ENCODE measurements at regions not wholly inside any gene's neighbourhood (a gene's known extent, or its start where the extent isn't known, plus 50 kb on each side); places are given as distances from the start of the nearest gene placed in this dataset.

- H3K4me3 ChIP-seq = no peak overlapping the region
- 70 to 87% (median 73%) methylated on average over 3 of the region's 3 CpGs for WGBS, 5 donors
- no peaks in the 10 kb centered on the region for H3K9me3 ChIP-seq
- TF ChIP-seq POLR2A (IDR thresholded peaks at IDR 0.05) = no peak
- no peak for TF ChIP-seq CTCF (IDR thresholded peaks at IDR 0.05 in 8 of 11, conservative IDR thresholded peaks at IDR 0.05 in 3 of 11)
- TF ChIP-seq POLR2AphosphoS5 (IDR thresholded peaks at IDR 0.05) = no peak
- H3K27me3 ChIP-seq (replicated peaks in 1 of 7) = peaks cover 0 to 12% (median 0%) of the 10 kb centered on the region in 7 donors
- peaks cover 6 to 29% (median 12%) of the 10 kb centered on the region in 6 donors for H3K4me1 ChIP-seq
- intact Hi-C loops (cut with DNase I; ENCODE audit: low total_unique reads) = no loop called here
- H3K36me3 ChIP-seq = no peaks in the 10 kb centered on the region
- DNase-seq = no peak
- H3K27ac ChIP-seq = peak overlapping the region in 7 of 8 donors; percentile 10 to 80 (median 39)
Observed at GRCh38 chr17:27989046-27989445, 53.4 kb upstream of the NLK start.

- intact Hi-C loops (cut with DNase I; ENCODE audit: low total_unique reads) = no loop called here
- DNase-seq = no peak
- 90 to 96% (median 91%) methylated on average over 2 of the region's 2 CpGs for WGBS, 5 donors
- no peak overlapping the region for H3K27ac ChIP-seq
- TF ChIP-seq POLR2AphosphoS5 (IDR thresholded peaks at IDR 0.05) (no peak), POLR2A (IDR thresholded peaks at IDR 0.05) (no peak), CTCF (IDR thresholded peaks at IDR 0.05 in 8 of 11, conservative IDR thresholded peaks at IDR 0.05 in 3 of 11) (no peak)
- H3K27me3 ChIP-seq (replicated peaks in 1 of 7) = peaks cover 0 to 6% (median 0%) of the 10 kb centered on the region in 7 donors
- no peaks in the 10 kb centered on the region for H3K9me3 ChIP-seq
- H3K36me3 ChIP-seq = no peaks in the 10 kb centered on the region
- H3K4me1 ChIP-seq = peaks cover 4 to 19% (median 9%) of the 10 kb centered on the region in 6 donors
- no peak overlapping the region for H3K4me3 ChIP-seq
Observed at GRCh38 chr17:27990100-27990499, 52.4 kb upstream of the NLK start.

DNA sequence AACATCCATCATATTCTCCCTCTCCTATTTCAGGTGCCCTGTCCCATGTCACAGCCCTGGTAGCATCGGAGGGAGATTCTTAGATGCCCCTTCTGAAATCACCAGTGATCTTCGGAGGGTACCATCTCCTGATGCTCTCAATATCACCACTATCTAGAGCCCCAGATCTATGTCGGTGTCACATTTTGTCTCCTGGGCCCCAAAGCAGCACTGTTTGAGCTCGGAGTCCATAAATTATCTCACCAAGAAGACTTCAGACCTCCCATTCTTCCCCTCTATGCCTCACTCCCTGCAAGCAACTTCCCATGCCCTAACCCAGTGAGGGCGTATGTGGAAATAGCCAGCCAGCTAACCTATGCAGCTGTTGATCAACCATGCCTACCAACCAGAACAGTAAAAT lies 51.5 kb upstream of the NLK start:
- Histone ChIP-seq H3K27ac (no peak overlapping the region), H3K4me3 (no peak overlapping the region), H3K9me3 (no peaks in the 10 kb centered on the region), H3K27me3 (replicated peaks in 1 of 7) (peaks cover 0 to 4% (median 0%) of the 10 kb centered on the region in 7 donors), H3K36me3 (no peaks in the 10 kb centered on the region), H3K4me1 (peaks cover 0 to 10% (median under 1%) of the 10 kb centered on the region in 6 donors)
- 80 to 94% (median 93%) methylated on average over 5 of the region's 5 CpGs for WGBS, 5 donors
- no peak for TF ChIP-seq CTCF (IDR thresholded peaks at IDR 0.05 in 8 of 11, conservative IDR thresholded peaks at IDR 0.05 in 3 of 11)
- no peak for TF ChIP-seq POLR2A (IDR thresholded peaks at IDR 0.05)
- TF ChIP-seq POLR2AphosphoS5 (IDR thresholded peaks at IDR 0.05) = no peak
- intact Hi-C loops (cut with DNase I; ENCODE audit: low total_unique reads) = no loop called here
- no peak for DNase-seq

DNA sequence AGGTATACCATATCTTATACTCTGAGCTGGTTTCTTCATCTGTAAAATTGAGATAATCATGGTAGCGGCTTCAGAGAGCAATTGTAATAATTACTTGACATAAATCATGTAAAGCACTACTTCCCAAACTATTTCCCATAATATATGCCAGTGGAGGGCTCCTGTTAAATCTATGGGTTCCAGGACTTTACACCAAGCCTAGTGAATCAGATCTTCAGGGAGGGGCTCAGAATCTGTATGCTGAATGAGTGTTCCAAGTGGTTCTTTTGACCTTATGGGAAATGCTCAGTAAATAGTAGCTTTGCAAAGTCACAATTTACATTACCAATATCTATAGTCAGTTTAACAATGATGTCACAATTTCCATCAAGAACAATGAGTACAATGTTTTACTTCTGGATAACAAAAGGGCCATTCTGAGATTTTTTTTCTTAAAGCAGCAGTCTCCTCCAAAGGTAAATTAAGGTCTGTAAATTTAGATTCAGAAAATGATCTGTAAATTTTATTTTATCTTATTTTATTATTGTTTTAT lies 50.9 kb upstream of the NLK start:
- no peak overlapping the region for H3K4me3 ChIP-seq
- WGBS, 5 donors = 85 to 96% (median 94%) methylated on average over 1 of the region's 1 CpG
- TF ChIP-seq CTCF (IDR thresholded peaks at IDR 0.05 in 8 of 11, conservative IDR thresholded peaks at IDR 0.05 in 3 of 11) (no peak), POLR2AphosphoS5 (IDR thresholded peaks at IDR 0.05) (no peak), POLR2A (IDR thresholded peaks at IDR 0.05) (no peak)
- DNase-seq = no peak
- no peaks in the 10 kb centered on the region for H3K9me3 ChIP-seq
- peaks cover 0 to 6% (median 0%) of the 10 kb centered on the region in 6 donors for H3K4me1 ChIP-seq
- H3K27me3 ChIP-seq (replicated peaks in 1 of 7) = peaks cover 0 to 7% (median 0%) of the 10 kb centered on the region in 7 donors
- H3K36me3 ChIP-seq = no peaks in the 10 kb centered on the region
- no peak overlapping the region for H3K27ac ChIP-seq
- intact Hi-C loops (cut with DNase I; ENCODE audit: low total_unique reads) = no loop called here

Data from spleen (tissue), 11 donors.